ENCODE measurements at regions not wholly inside any gene's neighbourhood (a gene's known extent, or its start where the extent isn't known, plus 50 kb on each side); places are given as distances from the start of the nearest gene placed in this dataset.

DNA sequence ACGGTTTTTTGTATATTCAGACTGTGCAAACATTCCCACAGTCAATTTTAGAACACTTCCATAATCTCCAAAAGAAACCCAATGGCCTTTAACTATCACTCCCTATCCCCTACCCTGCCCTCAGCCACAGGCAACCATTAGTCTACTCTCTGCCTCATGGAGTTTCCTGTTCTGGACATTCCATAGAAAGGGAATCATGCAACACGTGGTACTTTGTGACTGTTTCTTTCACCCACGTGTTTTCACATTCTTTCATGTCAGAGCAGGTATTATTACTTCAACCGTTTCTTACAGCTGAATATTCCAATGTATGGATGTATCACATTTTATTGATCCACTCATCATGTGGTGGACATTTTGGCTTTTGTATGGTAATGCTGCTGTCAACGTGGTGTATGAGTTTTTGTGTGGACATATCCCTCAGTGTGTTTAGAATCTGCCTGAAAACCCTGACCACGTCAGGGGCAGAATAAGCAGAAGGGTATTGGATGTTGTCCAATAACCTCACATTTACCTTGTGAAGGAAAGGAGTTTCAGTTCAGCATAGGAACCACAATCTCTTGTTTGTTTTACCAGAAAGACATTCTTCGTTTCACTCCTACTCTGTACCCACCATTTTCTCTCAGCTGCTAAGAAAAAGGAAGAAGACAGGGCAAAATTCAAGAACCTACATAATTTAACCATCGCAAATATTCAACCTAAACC, 107.5 kb upstream of the DYRK2 start:
- DNase-seq = no peak
- TF ChIP-seq POLR2A (IDR thresholded peaks at IDR 0.05) = no peak
- TF ChIP-seq, protein P1, sequence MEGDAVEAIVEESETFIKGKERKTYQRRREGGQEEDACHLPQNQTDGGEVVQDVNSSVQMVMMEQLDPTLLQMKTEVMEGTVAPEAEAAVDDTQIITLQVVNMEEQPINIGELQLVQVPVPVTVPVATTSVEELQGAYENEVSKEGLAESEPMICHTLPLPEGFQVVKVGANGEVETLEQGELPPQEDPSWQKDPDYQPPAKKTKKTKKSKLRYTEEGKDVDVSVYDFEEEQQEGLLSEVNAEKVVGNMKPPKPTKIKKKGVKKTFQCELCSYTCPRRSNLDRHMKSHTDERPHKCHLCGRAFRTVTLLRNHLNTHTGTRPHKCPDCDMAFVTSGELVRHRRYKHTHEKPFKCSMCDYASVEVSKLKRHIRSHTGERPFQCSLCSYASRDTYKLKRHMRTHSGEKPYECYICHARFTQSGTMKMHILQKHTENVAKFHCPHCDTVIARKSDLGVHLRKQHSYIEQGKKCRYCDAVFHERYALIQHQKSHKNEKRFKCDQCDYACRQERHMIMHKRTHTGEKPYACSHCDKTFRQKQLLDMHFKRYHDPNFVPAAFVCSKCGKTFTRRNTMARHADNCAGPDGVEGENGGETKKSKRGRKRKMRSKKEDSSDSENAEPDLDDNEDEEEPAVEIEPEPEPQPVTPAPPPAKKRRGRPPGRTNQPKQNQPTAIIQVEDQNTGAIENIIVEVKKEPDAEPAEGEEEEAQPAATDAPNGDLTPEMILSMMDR (IDR thresholded peaks at IDR 0.05) = no peak
- no peaks in the 10 kb centered on the region for H3K36me3 ChIP-seq (ENCODE audit: low read depth, missing control alignments)
- H3K4me3 ChIP-seq = no peak overlapping the region
- intact Hi-C loops (cut with DNase I; ENCODE audit: low total_unique reads) = no loop called here
- no peak overlapping the region for H3K27ac ChIP-seq
- H3K4me1 ChIP-seq = no peaks in the 10 kb centered on the region
- H3K9me3 ChIP-seq = no peaks in the 10 kb centered on the region
- 75% methylated on average over 8 of the region's 8 CpGs for WGBS, 2 donors
- no peaks in the 10 kb centered on the region for H3K27me3 ChIP-seq

DNA sequence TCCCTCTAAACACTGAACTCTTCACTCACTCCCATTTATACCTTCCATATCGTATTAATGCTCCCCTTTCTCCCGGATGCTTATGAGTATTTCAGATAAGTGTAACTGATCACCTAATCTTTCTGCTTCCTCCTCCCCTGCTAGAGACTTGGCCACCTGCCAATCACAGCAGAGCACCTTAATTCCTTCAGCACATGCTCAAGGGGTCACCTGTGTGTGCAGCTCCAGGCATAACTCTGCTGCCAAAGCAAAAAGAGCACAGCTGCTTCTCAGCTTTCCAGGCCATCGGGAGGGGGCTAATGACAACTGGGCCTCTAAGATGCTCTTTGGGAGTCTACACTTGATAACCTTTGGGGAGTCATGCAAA, 106.9 kb upstream of the DYRK2 start:
- 54 to 70% methylated on average over 3 of the region's 3 CpGs for WGBS, 2 donors
- no peaks in the 10 kb centered on the region for H3K9me3 ChIP-seq
- no peak for DNase-seq
- TF ChIP-seq, protein P1 (IDR thresholded peaks at IDR 0.05) = no peak
- no peak for TF ChIP-seq POLR2A (IDR thresholded peaks at IDR 0.05)
- no peak overlapping the region for H3K4me3 ChIP-seq
- no peaks in the 10 kb centered on the region for H3K27me3 ChIP-seq
- no peak overlapping the region for H3K27ac ChIP-seq
- no peaks in the 10 kb centered on the region for H3K4me1 ChIP-seq
- intact Hi-C loops (cut with DNase I; ENCODE audit: low total_unique reads) = no loop called here
- no peaks in the 10 kb centered on the region for H3K36me3 ChIP-seq (ENCODE audit: low read depth, missing control alignments)

GRCh38 chr12:67543021-67543770, 105.3 kb upstream of the DYRK2 start:
- Histone ChIP-seq H3K27ac (no peak overlapping the region), H3K4me3 (no peak overlapping the region), H3K27me3 (no peaks in the 10 kb centered on the region), H3K4me1 (no peaks in the 10 kb centered on the region), H3K36me3 (ENCODE audit: low read depth, missing control alignments) (no peaks in the 10 kb centered on the region), H3K9me3 (no peaks in the 10 kb centered on the region)
- WGBS, 2 donors = 71 to 75% methylated on average over 7 of the region's 7 CpGs
- no peak for TF ChIP-seq POLR2A (IDR thresholded peaks at IDR 0.05)
- TF ChIP-seq, protein P1 (IDR thresholded peaks at IDR 0.05) = no peak
- DNase-seq = no peak
- intact Hi-C loops (cut with DNase I; ENCODE audit: low total_unique reads) = no loop called here

- H3K9me3 ChIP-seq = no peaks in the 10 kb centered on the region
- H3K4me3 ChIP-seq = no peak overlapping the region
- intact Hi-C loops (cut with DNase I; ENCODE audit: low total_unique reads) = no loop called here
- H3K27ac ChIP-seq = no peak overlapping the region
- H3K36me3 ChIP-seq (ENCODE audit: low read depth, missing control alignments) = no peaks in the 10 kb centered on the region
- no peak for DNase-seq
- no peaks in the 10 kb centered on the region for H3K4me1 ChIP-seq
- 83 to 86% methylated on average over 8 of the region's 8 CpGs for WGBS, 2 donors
- H3K27me3 ChIP-seq = no peaks in the 10 kb centered on the region
- TF ChIP-seq POLR2A (IDR thresholded peaks at IDR 0.05) = no peak
- TF ChIP-seq, protein P1 (IDR thresholded peaks at IDR 0.05) = no peak
Measured at GRCh38 chr12:67545298-67545697, 103.2 kb upstream of the DYRK2 start.

All from testis (tissue), 2 donors.